ENCODE measurements at regions not wholly inside any gene's neighbourhood (a gene's known extent, or its start where the extent isn't known, plus 50 kb on each side); places are given as distances from the start of the nearest gene placed in this dataset.

GRCh38 chr12:93279565-93280412, 97.9 kb upstream of the NUDT4 start:
- Histone ChIP-seq H3K27me3 (ENCODE audit: insufficient read depth, poor library complexity, severe bottlenecking) (no peaks in the 10 kb centered on the region), H3K4me1 (ENCODE audit: insufficient read depth, poor library complexity, severe bottlenecking) (no peaks in the 10 kb centered on the region), H3K9me3 (ENCODE audit: severe bottlenecking) (no peaks in the 10 kb centered on the region), H3K27ac (ENCODE audit: poor library complexity, severe bottlenecking) (no peak overlapping the region), H3K4me3 (ENCODE audit: severe bottlenecking) (no peak overlapping the region), H3K36me3 (ENCODE audit: low read depth) (no peaks in the 10 kb centered on the region)
- ATAC-seq (ENCODE audit: low read depth), result no peak
- DNase-seq (ENCODE audit: low spot score), result no peak
- TF ChIP-seq CTCF (IDR thresholded peaks at IDR 0.05; ENCODE audit: poor library complexity, severe bottlenecking), result no peak

GRCh38 chr12:93287149-93287548, 90.6 kb upstream of the NUDT4 start:
- no peaks in the 10 kb centered on the region for H3K4me1 ChIP-seq (ENCODE audit: insufficient read depth, poor library complexity, severe bottlenecking)

GRCh38 chr12:93288626-93289025, 89.1 kb upstream of the NUDT4 start:
- H3K9me3 ChIP-seq (ENCODE audit: severe bottlenecking), result no peaks in the 10 kb centered on the region
- no peak for DNase-seq (ENCODE audit: low spot score)
- no peak for ATAC-seq (ENCODE audit: low read depth)
- no peaks in the 10 kb centered on the region for H3K27me3 ChIP-seq (ENCODE audit: insufficient read depth, poor library complexity, severe bottlenecking)
- no peak overlapping the region for H3K4me3 ChIP-seq (ENCODE audit: severe bottlenecking)
- TF ChIP-seq CTCF (IDR thresholded peaks at IDR 0.05; ENCODE audit: poor library complexity, severe bottlenecking), result no peak
- H3K4me1 ChIP-seq (ENCODE audit: insufficient read depth, poor library complexity, severe bottlenecking), result no peaks in the 10 kb centered on the region
- no peaks in the 10 kb centered on the region for H3K36me3 ChIP-seq (ENCODE audit: low read depth)
- H3K27ac ChIP-seq (ENCODE audit: poor library complexity, severe bottlenecking), result no peak overlapping the region

More at GRCh38 chr12:93287149-93287548, 90.6 kb upstream of the NUDT4 start:
- Histone ChIP-seq H3K9me3 (ENCODE audit: severe bottlenecking) (no peaks in the 10 kb centered on the region), H3K27ac (ENCODE audit: poor library complexity, severe bottlenecking) (no peak overlapping the region), H3K27me3 (ENCODE audit: insufficient read depth, poor library complexity, severe bottlenecking) (no peaks in the 10 kb centered on the region), H3K4me3 (ENCODE audit: severe bottlenecking) (no peak overlapping the region), H3K36me3 (ENCODE audit: low read depth) (no peaks in the 10 kb centered on the region)
- DNase-seq (ENCODE audit: low spot score) (no peak), ATAC-seq (ENCODE audit: low read depth) (no peak)
- no peak for TF ChIP-seq CTCF (IDR thresholded peaks at IDR 0.05; ENCODE audit: poor library complexity, severe bottlenecking)

GRCh38 chr12:93290391-93290790, 87.3 kb upstream of the NUDT4 start:
- no peak for TF ChIP-seq CTCF (IDR thresholded peaks at IDR 0.05; ENCODE audit: poor library complexity, severe bottlenecking)
- Histone ChIP-seq H3K4me1 (ENCODE audit: insufficient read depth, poor library complexity, severe bottlenecking) (no peaks in the 10 kb centered on the region), H3K27me3 (ENCODE audit: insufficient read depth, poor library complexity, severe bottlenecking) (no peaks in the 10 kb centered on the region), H3K27ac (ENCODE audit: poor library complexity, severe bottlenecking) (no peak overlapping the region), H3K9me3 (ENCODE audit: severe bottlenecking) (no peaks in the 10 kb centered on the region), H3K36me3 (ENCODE audit: low read depth) (no peaks in the 10 kb centered on the region), H3K4me3 (ENCODE audit: severe bottlenecking) (no peak overlapping the region)
- DNase-seq (ENCODE audit: low spot score), result no peak
- no peak for ATAC-seq (ENCODE audit: low read depth)

GRCh38 chr12:93292213-93292612, 85.5 kb upstream of the NUDT4 start:
- no peak for ATAC-seq (ENCODE audit: low read depth)

More at GRCh38 chr12:93292213-93292612, 85.5 kb upstream of the NUDT4 start:
- Histone ChIP-seq H3K4me1 (ENCODE audit: insufficient read depth, poor library complexity, severe bottlenecking) (no peaks in the 10 kb centered on the region), H3K27me3 (ENCODE audit: insufficient read depth, poor library complexity, severe bottlenecking) (no peaks in the 10 kb centered on the region), H3K4me3 (ENCODE audit: severe bottlenecking) (no peak overlapping the region), H3K9me3 (ENCODE audit: severe bottlenecking) (no peaks in the 10 kb centered on the region), H3K36me3 (ENCODE audit: low read depth) (no peaks in the 10 kb centered on the region), H3K27ac (ENCODE audit: poor library complexity, severe bottlenecking) (no peak overlapping the region)
- no peak for DNase-seq (ENCODE audit: low spot score)
- no peak for TF ChIP-seq CTCF (IDR thresholded peaks at IDR 0.05; ENCODE audit: poor library complexity, severe bottlenecking)
